GM12891 (cell line): ENCODE measurements at regions not wholly inside any gene's neighbourhood (a gene's known extent, or its start where the extent isn't known, plus 50 kb on each side); places are given as distances from the start of the nearest gene placed in this dataset.

ENCODE experiments used
- DNase-seq: peaks from one replicate; pipeline ENCODE4 v3.0.0; 2011; ENCODE audit warnings: low spot score; ENCODE audit not compliant: insufficient read length
- FAIRE-seq: peaks from 2 replicates; lab custom pipeline; 2011; peaks lifted over from hg19 to GRCh38; lab: Jason Lieb, UNC
- PAX5 ChIP-seq: IDR thresholded peaks from 2 replicates; pipeline ENCODE4 v1.6.1; 2011; ENCODE audit warnings: low read length, moderate library complexity, mild to moderate bottlenecking; ENCODE audit not compliant: insufficient read depth, severe bottlenecking
- POLR2A ChIP-seq: IDR thresholded peaks from 2 replicates; pipeline ENCODE4 v1.6.1; 2011; ENCODE audit warnings: low read depth, low read length, control low read depth
- POLR2AphosphoS5 ChIP-seq: IDR thresholded peaks from 2 replicates; pipeline ENCODE4 v1.6.1; 2011; ENCODE audit warnings: low read depth, low read length, control low read depth
- POU2F2 ChIP-seq: IDR thresholded peaks from 2 replicates; pipeline ENCODE4 v1.6.1; 2011; ENCODE audit warnings: low read depth, mild to moderate bottlenecking, control low read depth, low read length, moderate library complexity
- SPI1 ChIP-seq: IDR thresholded peaks from 2 replicates; pipeline ENCODE4 v1.6.1; 2011; ENCODE audit warnings: low read depth, low read length, control low read depth
- TAF1 ChIP-seq: IDR thresholded peaks from 2 replicates; pipeline ENCODE4 v1.6.1; 2011; ENCODE audit warnings: low read depth, low read length, control low read depth

GRCh38 chr4:163662768-163663167, 168.3 kb downstream of the TMA16 start:
- FAIRE-seq (peak; percentile 89), DNase-seq (no peak)
- TF ChIP-seq POLR2A: no peak
- TF ChIP-seq POLR2AphosphoS5: no peak
- TF ChIP-seq SPI1: no peak
- TF ChIP-seq PAX5: no peak
- TF ChIP-seq POU2F2: no peak
- TF ChIP-seq TAF1: no peak

- FAIRE-seq: peak; percentile 75
- TF ChIP-seq POU2F2 (0 out of 2 replicates have a peak, but pooled peaks have one; percentile 18), PAX5 (no peak), POLR2AphosphoS5 (no peak), POLR2A (no peak), TAF1 (no peak), SPI1 (peak; percentile 89)
- DNase-seq: no peak
Observed at GRCh38 chr4:163663454-163664225, 169.2 kb downstream of the TMA16 start.

GRCh38 chr4:163665101-163665500, 170.6 kb downstream of the TMA16 start:
- DNase-seq (no peak), FAIRE-seq (no peak)
- TF ChIP-seq TAF1 (no peak), POLR2AphosphoS5 (no peak), POLR2A (no peak), PAX5 (no peak), POU2F2 (no peak)

GRCh38 chr4:163665521-163666331, 171.2 kb downstream of the TMA16 start:
- TF ChIP-seq POLR2AphosphoS5: no peak
- TF ChIP-seq TAF1: no peak
- TF ChIP-seq POU2F2: no peak
- TF ChIP-seq POLR2A: no peak
- TF ChIP-seq SPI1: no peak
- TF ChIP-seq PAX5: no peak
- FAIRE-seq (peak; percentile 72), DNase-seq (no peak)

GRCh38 chr4:163666332-163666873, 171.9 kb downstream of the TMA16 start:
- TF ChIP-seq POLR2AphosphoS5 (no peak), TAF1 (no peak), POLR2A (no peak), POU2F2 (no peak), SPI1 (no peak), PAX5 (no peak)
- DNase-seq (no peak), FAIRE-seq (no peak)

GRCh38 chr4:163672751-163673150, 178.3 kb downstream of the TMA16 start:
- DNase-seq (no peak), FAIRE-seq (no peak)
- TF ChIP-seq TAF1 (no peak), POU2F2 (no peak), SPI1 (no peak), POLR2A (no peak), POLR2AphosphoS5 (no peak), PAX5 (no peak)

GRCh38 chr4:163673848-163674697, 179.6 kb downstream of the TMA16 start:
- FAIRE-seq: peak; percentile 43
- no peak for DNase-seq

GRCh38 chr4:163679189-163679588, 184.7 kb downstream of the TMA16 start:
- no peak for DNase-seq
- TF ChIP-seq POLR2A (no peak), TAF1 (no peak), POU2F2 (no peak), PAX5 (no peak), SPI1 (no peak)
- peak; percentile 43 for FAIRE-seq

More at GRCh38 chr4:163673848-163674697, 179.6 kb downstream of the TMA16 start:
- no peak for TF ChIP-seq TAF1
- TF ChIP-seq POU2F2: no peak
- TF ChIP-seq SPI1: peak; percentile 78
- TF ChIP-seq POLR2A: no peak
